ENCODE measurements at regions not wholly inside any gene's neighbourhood (a gene's known extent, or its start where the extent isn't known, plus 50 kb on each side); places are given as distances from the start of the nearest gene placed in this dataset.

DNA sequence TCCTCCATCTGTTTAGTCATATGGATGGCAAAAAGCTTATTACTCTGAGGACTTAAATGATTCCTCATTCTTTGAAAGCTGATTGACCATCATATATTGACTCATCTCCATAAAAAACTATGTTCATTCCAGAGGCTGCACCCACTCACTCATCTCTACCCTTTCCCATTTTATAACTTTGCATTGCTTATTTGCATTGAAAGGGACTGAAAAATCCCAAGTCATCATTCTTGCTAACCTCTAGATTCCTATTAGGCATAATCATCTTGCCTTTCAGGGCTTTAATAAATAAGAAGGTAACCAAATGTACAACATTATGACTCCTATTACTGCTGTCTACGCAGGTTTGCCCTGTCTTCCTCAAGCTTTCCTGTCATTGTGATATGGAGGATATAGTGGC is 1180.3 kb upstream of the B3GALT2 start:
- no peaks in the 10 kb centered on the region for H3K79me2 ChIP-seq (ENCODE audit: insufficient read depth, low read length)
- H3K9ac ChIP-seq (ENCODE audit: low read length): no peak overlapping the region
- no peaks in the 10 kb centered on the region for H3K36me3 ChIP-seq (ENCODE audit: control insufficient read depth in 1 of 2, insufficient read depth in 2 of 2, low read length in 2 of 2)
- RAD21 ChIA-PET (ENCODE audit: low non-redundant PET in 1 of 2, low total read pairs in 2 of 2, uncharacterized antibody in 2 of 2, unreplicated experiment in 2 of 2): no interaction called here
- POLR2A ChIA-PET: no interaction called here
- H3K9me3 ChIP-seq (ENCODE audit: control insufficient read depth in 1 of 2, insufficient read depth in 1 of 2, low read depth in 1 of 2, low read length in 2 of 2): no peaks in the 10 kb centered on the region
- ATAC-seq (no peak), DNase-seq (ENCODE audit: low read depth, low spot score) (no peak)
- H2AFZ ChIP-seq (ENCODE audit: low read depth, low read length, poor library complexity, severe bottlenecking): no peak overlapping the region
- H3K27me3 ChIP-seq (ENCODE audit: insufficient read depth, low read length): no peaks in the 10 kb centered on the region
- CTCF ChIA-PET: no interaction called here
- no peak overlapping the region for H3K4me3 ChIP-seq (replicated peaks in 1 of 2; ENCODE audit: low read depth in 1 of 2, low read length in 2 of 2)
- H3K4me1 ChIP-seq (ENCODE audit: control insufficient read depth in 1 of 2, insufficient read depth in 2 of 2, low read length in 2 of 2): no peaks in the 10 kb centered on the region
- no peak overlapping the region for H3K27ac ChIP-seq (ENCODE audit: low read depth, low read length)
- intact Hi-C loops (cut with micrococcal nuclease): no loop called here
- TF ChIP-seq ZNF274 (IDR thresholded peaks at IDR 0.05; ENCODE audit: low read depth, low read length): no peak
- no peaks in the 10 kb centered on the region for H4K20me1 ChIP-seq (ENCODE audit: insufficient read depth)
- H3K9me2 ChIP-seq (ENCODE audit: insufficient read depth): no peaks in the 10 kb centered on the region
- H3K4me2 ChIP-seq (ENCODE audit: low read length): no peak overlapping the region
- BruUV-seq (replicated peaks): no TSS peak

DNA sequence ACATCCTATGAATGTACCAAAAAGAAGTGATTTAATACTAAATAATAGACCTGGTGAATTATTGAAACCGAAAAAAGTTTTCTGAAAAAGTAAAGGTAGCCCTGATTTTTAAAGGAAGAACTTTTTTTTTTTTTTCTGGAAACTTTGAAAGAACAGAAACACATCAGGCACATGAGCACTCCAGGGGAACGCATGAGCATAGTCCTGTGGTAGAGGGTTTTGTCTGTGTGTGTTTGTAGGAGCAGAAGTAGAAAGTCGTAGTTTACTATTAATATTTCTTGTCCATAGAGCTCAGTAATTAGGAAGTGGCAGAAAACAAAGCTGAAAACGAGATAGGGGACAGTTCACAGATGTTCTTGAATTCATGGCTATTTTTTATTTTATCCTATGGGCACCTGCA is 1175.9 kb upstream of the B3GALT2 start:
- ChIA-PET CTCF (no interaction called here), POLR2A (no interaction called here), RAD21 (ENCODE audit: low non-redundant PET in 1 of 2, low total read pairs in 2 of 2, uncharacterized antibody in 2 of 2, unreplicated experiment in 2 of 2) (no interaction called here)
- Histone ChIP-seq H3K4me1 (ENCODE audit: control insufficient read depth in 1 of 2, insufficient read depth in 2 of 2, low read length in 2 of 2) (no peaks in the 10 kb centered on the region), H3K27ac (ENCODE audit: low read depth, low read length) (no peak overlapping the region), H3K9ac (ENCODE audit: low read length) (no peak overlapping the region), H3K9me3 (ENCODE audit: control insufficient read depth in 1 of 2, insufficient read depth in 1 of 2, low read depth in 1 of 2, low read length in 2 of 2) (no peaks in the 10 kb centered on the region), H3K36me3 (ENCODE audit: control insufficient read depth in 1 of 2, insufficient read depth in 2 of 2, low read length in 2 of 2) (no peaks in the 10 kb centered on the region), H3K4me3 (replicated peaks in 1 of 2; ENCODE audit: low read depth in 1 of 2, low read length in 2 of 2) (no peak overlapping the region), H3K27me3 (ENCODE audit: insufficient read depth, low read length) (no peaks in the 10 kb centered on the region), H4K20me1 (ENCODE audit: insufficient read depth) (no peaks in the 10 kb centered on the region), H3K79me2 (ENCODE audit: insufficient read depth, low read length) (no peaks in the 10 kb centered on the region), H3K4me2 (ENCODE audit: low read length) (no peak overlapping the region), H3K9me2 (ENCODE audit: insufficient read depth) (no peaks in the 10 kb centered on the region), H2AFZ (ENCODE audit: low read depth, low read length, poor library complexity, severe bottlenecking) (no peak overlapping the region)
- intact Hi-C loops (cut with micrococcal nuclease): no loop called here
- ATAC-seq (no peak), DNase-seq (ENCODE audit: low read depth, low spot score) (no peak)
- no TSS peak for BruUV-seq (replicated peaks)
- TF ChIP-seq SIN3A (IDR thresholded peaks at IDR 0.05; ENCODE audit: low read depth): no peak
- no peak for TF ChIP-seq SRF (IDR thresholded peaks at IDR 0.05; ENCODE audit: low read depth)
- TF ChIP-seq FOSL1 (IDR thresholded peaks at IDR 0.05; ENCODE audit: low read depth): no peak
- no peak for TF ChIP-seq EGR1 (IDR thresholded peaks at IDR 0.05; ENCODE audit: low read depth)
- no peak for TF ChIP-seq ZFX (IDR thresholded peaks at IDR 0.05)
- TF ChIP-seq, protein P1, sequence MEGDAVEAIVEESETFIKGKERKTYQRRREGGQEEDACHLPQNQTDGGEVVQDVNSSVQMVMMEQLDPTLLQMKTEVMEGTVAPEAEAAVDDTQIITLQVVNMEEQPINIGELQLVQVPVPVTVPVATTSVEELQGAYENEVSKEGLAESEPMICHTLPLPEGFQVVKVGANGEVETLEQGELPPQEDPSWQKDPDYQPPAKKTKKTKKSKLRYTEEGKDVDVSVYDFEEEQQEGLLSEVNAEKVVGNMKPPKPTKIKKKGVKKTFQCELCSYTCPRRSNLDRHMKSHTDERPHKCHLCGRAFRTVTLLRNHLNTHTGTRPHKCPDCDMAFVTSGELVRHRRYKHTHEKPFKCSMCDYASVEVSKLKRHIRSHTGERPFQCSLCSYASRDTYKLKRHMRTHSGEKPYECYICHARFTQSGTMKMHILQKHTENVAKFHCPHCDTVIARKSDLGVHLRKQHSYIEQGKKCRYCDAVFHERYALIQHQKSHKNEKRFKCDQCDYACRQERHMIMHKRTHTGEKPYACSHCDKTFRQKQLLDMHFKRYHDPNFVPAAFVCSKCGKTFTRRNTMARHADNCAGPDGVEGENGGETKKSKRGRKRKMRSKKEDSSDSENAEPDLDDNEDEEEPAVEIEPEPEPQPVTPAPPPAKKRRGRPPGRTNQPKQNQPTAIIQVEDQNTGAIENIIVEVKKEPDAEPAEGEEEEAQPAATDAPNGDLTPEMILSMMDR (IDR thresholded peaks at IDR 0.05 in 2 of 3, conservative IDR thresholded peaks at IDR 0.05 in 1 of 3; ENCODE audit: borderline replicate concordance in 1 of 3, insufficient read depth in 1 of 3, low read depth in 2 of 3, low read length in 2 of 3): no peak
- TF ChIP-seq, protein P2, sequence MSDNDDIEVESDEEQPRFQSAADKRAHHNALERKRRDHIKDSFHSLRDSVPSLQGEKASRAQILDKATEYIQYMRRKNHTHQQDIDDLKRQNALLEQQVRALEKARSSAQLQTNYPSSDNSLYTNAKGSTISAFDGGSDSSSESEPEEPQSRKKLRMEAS (IDR thresholded peaks at IDR 0.05): no peak
- TF ChIP-seq SP1 (IDR thresholded peaks at IDR 0.05; ENCODE audit: low read depth): no peak
- TF ChIP-seq JUND (IDR thresholded peaks at IDR 0.05): no peak
- TF ChIP-seq, protein P3, sequence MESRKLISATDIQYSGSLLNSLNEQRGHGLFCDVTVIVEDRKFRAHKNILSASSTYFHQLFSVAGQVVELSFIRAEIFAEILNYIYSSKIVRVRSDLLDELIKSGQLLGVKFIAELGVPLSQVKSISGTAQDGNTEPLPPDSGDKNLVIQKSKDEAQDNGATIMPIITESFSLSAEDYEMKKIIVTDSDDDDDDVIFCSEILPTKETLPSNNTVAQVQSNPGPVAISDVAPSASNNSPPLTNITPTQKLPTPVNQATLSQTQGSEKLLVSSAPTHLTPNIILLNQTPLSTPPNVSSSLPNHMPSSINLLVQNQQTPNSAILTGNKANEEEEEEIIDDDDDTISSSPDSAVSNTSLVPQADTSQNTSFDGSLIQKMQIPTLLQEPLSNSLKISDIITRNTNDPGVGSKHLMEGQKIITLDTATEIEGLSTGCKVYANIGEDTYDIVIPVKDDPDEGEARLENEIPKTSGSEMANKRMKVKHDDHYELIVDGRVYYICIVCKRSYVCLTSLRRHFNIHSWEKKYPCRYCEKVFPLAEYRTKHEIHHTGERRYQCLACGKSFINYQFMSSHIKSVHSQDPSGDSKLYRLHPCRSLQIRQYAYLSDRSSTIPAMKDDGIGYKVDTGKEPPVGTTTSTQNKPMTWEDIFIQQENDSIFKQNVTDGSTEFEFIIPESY (IDR thresholded peaks at IDR 0.05; ENCODE audit: extremely low read depth, insufficient replicate concordance, low read length): no peak
- TF ChIP-seq, protein P4, sequence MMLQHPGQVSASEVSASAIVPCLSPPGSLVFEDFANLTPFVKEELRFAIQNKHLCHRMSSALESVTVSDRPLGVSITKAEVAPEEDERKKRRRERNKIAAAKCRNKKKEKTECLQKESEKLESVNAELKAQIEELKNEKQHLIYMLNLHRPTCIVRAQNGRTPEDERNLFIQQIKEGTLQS (IDR thresholded peaks at IDR 0.05): no peak
- TF ChIP-seq EZH2phosphoT487 (IDR thresholded peaks at IDR 0.05; ENCODE audit: borderline replicate concordance): no peak
- no peak for TF ChIP-seq EZH2 (IDR thresholded peaks at IDR 0.05)
- TF ChIP-seq POLR2A (IDR thresholded peaks at IDR 0.05; ENCODE audit: borderline replicate concordance, extremely low read depth, insufficient read depth, insufficient read length): no peak

Measured in HCT116 (cell line).